Retinal pigment epithelial cell (primary cell): ENCODE measurements at regions not wholly inside any gene's neighbourhood (a gene's known extent, or its start where the extent isn't known, plus 50 kb on each side); places are given as distances from the start of the nearest gene placed in this dataset.

Experiments used
- DNase-seq: peaks from one replicate; pipeline ENCODE4 v3.0.0-alpha.2; 2010; ENCODE audit warnings: low read depth
- H3K4me3 ChIP-seq: 2 replicates; pipeline ENCODE4 v1.5.1; 2011; ENCODE audit warnings: mild to moderate bottlenecking, low read length, control low read depth, moderate library complexity
- TF ChIP-seq, protein P1 (sequence below): conservative IDR thresholded peaks from 2 replicates; pipeline ENCODE4 v1.5.1; 2011; ENCODE audit warnings: low read depth, low read length, control low read depth, inconsistent platforms

DNA sequence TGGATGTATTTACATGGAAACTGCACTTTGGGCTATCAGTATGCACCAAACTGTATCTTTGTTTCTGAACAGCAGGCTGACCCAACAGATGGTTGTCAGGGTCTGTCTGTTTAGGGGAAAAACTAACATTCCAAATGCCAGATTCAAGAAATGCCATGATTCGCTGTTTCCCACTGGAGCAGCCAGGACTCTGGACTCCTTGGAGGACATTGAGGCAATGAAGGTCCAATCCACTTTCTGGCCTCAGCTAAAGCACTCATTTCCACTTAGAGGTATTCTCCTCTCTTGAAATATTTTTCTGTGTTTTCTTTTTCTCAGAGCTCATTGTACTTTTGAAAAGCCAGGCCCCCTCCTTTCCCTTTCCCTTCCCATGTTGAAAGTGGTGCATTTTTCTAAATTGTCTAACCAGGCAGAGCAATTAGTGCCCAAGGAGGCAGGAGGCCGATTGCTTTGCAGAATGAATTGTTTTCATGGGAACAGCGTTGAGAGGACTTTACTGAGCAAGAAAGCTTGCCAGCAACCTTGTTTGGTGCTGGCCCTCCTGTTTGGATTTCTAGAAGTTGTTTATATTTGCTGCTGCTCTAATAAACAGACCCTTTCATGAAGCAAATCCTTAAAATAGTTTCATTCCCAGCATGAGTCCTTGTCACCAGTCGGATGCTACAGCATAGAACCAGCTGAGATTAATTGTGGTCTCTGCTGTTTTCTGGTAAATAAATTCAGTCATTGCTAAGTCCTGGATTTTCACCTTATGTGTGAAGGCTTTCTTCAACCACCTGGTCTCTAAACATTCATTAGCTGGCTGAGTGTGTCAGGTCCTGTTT is 132.8 kb upstream of the TAF11L2 start:
- H3K4me3 ChIP-seq: no peak overlapping the region
- TF ChIP-seq, protein P1, sequence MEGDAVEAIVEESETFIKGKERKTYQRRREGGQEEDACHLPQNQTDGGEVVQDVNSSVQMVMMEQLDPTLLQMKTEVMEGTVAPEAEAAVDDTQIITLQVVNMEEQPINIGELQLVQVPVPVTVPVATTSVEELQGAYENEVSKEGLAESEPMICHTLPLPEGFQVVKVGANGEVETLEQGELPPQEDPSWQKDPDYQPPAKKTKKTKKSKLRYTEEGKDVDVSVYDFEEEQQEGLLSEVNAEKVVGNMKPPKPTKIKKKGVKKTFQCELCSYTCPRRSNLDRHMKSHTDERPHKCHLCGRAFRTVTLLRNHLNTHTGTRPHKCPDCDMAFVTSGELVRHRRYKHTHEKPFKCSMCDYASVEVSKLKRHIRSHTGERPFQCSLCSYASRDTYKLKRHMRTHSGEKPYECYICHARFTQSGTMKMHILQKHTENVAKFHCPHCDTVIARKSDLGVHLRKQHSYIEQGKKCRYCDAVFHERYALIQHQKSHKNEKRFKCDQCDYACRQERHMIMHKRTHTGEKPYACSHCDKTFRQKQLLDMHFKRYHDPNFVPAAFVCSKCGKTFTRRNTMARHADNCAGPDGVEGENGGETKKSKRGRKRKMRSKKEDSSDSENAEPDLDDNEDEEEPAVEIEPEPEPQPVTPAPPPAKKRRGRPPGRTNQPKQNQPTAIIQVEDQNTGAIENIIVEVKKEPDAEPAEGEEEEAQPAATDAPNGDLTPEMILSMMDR: no peak
- no peak for DNase-seq

DNA sequence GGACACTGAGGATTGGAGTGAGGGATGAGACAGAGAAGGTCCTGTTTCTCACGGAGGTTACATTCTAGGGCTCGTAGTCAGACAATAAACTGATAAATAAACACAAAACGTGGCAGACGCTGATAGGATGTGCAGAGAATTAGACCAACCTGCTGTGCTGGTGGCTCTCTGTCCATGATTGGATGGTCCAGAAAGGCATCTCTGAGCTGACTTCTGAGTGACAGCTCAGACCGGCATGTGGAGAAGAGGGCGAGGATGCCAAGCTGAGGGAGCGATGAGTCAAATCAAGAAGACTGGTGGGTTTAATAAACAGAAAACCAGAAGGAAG is 132.3 kb upstream of the TAF11L2 start:
- no peak for DNase-seq
- no peak overlapping the region for H3K4me3 ChIP-seq
- TF ChIP-seq, protein P1: no peak

DNA sequence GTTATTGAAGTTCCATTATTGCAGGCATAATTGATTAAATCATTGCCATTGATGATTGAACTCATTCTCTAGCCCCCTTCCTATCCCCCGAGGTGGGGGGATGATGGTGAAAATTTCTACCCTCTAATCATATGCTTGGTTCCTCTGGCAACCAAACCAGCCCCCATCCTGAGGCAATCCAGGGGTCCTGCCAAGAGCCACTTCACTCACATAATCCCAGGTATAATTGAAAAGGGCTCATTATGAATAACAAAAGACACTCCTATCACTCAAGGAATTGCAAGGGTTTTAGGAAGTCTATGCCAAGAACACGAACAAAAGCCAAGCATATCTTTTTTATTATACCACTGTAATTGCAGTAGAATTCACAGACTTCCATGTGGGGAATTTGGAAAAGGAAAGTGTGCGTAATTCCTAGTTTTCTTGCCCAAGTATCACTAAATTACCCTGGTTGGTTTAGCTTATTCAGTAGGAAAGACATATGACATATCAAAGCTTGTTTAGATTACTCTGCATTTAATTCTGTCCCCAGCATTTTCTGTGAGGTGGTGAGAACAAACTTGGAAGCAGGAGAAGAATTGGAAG is 130.7 kb upstream of the TAF11L2 start:
- no peak for DNase-seq
- TF ChIP-seq, protein P1: no peak

DNA sequence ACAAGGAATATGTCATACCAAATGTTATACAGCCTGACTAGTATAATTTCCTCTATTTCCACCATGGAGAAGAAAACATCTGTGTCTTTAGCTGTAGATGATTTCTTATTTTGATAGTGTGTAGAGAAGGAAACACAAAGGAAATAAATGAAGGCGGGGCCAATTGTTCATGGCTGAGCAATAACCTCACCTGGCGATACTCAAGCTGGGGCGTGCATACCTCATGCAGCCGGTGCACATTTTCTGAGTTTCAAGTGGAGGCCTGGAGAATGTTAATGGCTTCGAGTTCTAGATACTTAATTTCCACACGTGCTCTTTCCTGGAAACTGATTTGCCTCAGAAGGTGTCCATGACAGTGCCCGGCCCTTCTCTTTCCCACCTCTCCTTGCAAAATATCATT is 127.4 kb upstream of the TAF11L2 start:
- DNase-seq: no peak
- TF ChIP-seq, protein P1: no peak
- no peak overlapping the region for H3K4me3 ChIP-seq

More for the DNA sequence above, 130.7 kb upstream of the TAF11L2 start:
- no peak overlapping the region for H3K4me3 ChIP-seq

DNA sequence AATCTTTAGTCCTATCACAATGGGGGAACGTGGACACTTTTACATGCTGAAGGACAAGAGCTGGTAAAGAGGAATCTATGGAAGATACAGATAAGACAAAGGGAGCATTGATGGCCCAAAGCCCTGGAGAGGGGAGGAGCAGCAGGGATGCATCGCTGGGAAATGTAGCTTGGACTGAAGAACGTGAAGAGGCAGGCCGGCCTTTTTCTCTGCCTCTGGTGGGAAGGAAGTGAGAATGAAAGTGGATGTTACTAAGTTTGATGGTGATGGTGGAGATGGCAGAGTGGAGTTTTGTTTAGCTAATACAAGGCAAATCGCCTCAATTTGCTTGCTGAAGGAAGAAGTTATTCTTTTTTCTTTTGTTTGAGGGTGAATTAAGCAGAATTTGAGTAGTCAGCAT is 124.6 kb upstream of the TAF11L2 start:
- TF ChIP-seq, protein P1: no peak
- DNase-seq: no peak
- H3K4me3 ChIP-seq: no peak overlapping the region

DNA sequence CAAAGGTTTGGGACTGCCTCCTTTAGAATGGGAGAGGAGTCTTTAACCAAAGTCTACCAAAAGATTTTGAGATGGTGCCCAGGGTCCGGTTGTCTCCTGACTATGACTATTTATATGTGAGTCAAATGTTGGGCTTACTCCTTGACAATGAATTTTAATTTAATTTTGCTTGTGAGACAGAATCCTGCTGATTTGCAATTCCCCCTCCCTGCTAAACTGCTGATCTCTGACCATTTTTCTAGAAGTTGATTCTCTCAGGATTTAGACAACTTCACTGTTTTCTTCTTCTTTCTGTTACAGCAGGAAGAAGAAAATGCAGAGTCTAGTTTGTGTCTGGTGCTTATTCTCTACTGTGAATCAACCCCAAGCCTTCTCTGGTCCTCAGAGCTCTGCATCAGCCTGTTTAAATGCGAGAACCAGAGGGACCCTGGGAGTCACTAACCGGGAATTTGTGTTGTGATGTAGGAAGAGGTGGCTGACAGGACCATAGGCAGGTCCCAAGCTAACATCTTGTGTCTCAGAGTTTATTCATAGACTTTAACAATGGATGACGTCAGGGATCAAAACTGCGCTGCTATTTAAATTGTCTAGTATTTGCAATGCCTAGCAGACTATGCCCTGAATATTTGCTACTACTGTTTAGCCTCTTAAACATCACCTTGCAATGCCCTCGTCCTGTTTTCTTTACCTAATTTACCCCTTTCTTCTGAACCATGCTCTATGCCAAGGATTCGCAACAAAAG is 124.0 kb upstream of the TAF11L2 start:
- TF ChIP-seq, protein P1: no peak

More for the DNA sequence above, 124.0 kb upstream of the TAF11L2 start:
- H3K4me3 ChIP-seq: no peak overlapping the region
- no peak for DNase-seq
